ENCODE measurements at regions not wholly inside any gene's neighbourhood (a gene's known extent, or its start where the extent isn't known, plus 50 kb on each side); places are given as distances from the start of the nearest gene placed in this dataset.

DNA sequence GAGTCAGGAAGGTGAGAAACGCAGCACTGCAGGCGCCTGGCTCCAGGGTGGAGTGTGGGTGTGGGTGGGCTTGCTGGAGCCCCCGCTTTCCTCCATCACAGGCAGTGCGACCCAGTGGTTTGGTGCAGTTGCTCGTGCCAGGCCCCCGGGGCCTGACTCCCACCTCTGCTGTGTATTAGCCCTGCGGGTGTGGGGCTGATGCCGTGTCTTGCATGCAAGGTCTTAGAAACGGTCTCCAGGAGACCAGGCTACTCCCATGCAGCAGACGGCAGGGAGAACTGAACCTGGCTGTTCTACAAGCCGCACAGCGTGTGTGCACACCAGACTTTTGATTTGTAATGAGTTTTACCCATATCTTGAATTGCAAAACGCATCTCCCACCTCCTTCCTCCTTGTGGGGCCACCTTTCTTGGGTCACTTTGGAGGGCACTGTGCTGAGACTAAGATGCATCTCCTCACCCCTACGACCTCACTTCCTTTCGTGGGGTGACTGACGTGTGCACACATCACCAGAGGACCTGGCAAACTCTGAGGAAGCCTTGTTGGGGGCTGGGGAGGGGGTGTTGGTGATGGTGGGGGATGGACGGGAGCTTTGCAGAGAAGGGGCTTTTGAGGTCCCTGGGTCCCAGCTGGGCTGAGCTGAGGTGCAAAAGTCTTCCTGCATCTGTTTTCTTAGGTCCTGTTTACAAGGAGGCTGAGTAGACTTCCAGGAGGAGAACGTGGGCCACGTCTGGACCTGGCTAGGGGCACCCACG is 101.8 kb upstream of the TNRC6C start:
- TF ChIP-seq TAF1 (IDR thresholded peaks at IDR 0.05; ENCODE audit: borderline replicate concordance, insufficient read depth, low read length): no peak
- no peak for TF ChIP-seq SIN3A (IDR thresholded peaks at IDR 0.05; ENCODE audit: borderline replicate concordance, insufficient read depth, low read length)

All from PFSK-1 (cell line).